ENCODE measurements at regions not wholly inside any gene's neighbourhood (a gene's known extent, or its start where the extent isn't known, plus 50 kb on each side); places are given as distances from the start of the nearest gene placed in this dataset.

DNA sequence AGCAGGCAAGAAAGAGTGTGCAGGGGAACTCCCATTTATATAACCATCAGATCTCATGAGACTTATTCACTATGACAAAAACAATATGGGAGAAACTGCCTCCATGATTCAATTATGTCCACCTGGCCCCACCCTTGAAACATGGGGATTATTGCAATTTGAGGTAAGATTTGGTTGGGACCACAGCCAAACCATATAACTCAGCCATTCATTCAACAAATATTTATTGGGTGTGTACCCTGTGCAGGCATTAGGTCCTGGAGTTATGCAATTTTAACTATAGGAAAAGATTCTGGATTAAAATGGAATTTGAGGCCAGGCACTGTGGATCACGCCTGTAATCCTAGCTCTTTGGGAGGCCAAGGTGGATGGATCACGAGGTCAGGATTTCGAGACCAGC, 124.2 kb upstream of the GAS1 start:
- H3K9me3 ChIP-seq, result no peaks in the 10 kb centered on the region
- WGBS, 3 donors, result 61 to 86% (median 66%) methylated on average over 3 of the region's 3 CpGs
- no peak overlapping the region for H3K27ac ChIP-seq
- no peaks in the 10 kb centered on the region for H3K36me3 ChIP-seq (ENCODE audit: insufficient read depth in 1 of 2, low read depth in 1 of 2)
- ATAC-seq (no peak), DNase-seq (no peak)
- H3K27me3 ChIP-seq (ENCODE audit: insufficient read depth in 3 of 3, low read length in 2 of 3), result no peaks in the 10 kb centered on the region
- TF ChIP-seq, protein P1, sequence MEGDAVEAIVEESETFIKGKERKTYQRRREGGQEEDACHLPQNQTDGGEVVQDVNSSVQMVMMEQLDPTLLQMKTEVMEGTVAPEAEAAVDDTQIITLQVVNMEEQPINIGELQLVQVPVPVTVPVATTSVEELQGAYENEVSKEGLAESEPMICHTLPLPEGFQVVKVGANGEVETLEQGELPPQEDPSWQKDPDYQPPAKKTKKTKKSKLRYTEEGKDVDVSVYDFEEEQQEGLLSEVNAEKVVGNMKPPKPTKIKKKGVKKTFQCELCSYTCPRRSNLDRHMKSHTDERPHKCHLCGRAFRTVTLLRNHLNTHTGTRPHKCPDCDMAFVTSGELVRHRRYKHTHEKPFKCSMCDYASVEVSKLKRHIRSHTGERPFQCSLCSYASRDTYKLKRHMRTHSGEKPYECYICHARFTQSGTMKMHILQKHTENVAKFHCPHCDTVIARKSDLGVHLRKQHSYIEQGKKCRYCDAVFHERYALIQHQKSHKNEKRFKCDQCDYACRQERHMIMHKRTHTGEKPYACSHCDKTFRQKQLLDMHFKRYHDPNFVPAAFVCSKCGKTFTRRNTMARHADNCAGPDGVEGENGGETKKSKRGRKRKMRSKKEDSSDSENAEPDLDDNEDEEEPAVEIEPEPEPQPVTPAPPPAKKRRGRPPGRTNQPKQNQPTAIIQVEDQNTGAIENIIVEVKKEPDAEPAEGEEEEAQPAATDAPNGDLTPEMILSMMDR (IDR thresholded peaks at IDR 0.05), result no peak
- H3K4me1 ChIP-seq, result peaks cover 18% of the 10 kb centered on the region
- no peak overlapping the region for H3K4me3 ChIP-seq
- intact Hi-C loops (cut with DNase I), result no loop called here

DNA sequence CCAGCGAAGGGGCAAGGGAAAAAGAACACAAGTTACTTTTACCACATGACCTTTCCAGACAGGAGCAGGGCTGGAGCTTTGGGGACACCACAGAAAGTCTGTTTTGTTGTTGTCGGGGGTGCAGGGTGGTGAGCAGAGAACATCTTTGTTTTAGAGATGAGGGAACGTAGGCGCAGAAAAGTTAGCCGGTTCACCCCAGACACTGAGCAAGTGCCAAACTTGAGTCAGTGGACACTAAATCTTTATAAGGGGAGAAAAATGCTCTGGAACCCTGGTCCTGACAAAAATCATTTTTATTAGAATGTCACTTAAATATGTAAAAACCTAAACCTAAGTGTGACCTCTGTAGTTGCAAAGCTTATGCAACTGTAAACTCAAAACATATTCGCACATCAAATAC, 126.4 kb upstream of the GAS1 start:
- Histone ChIP-seq H3K9me3 (no peaks in the 10 kb centered on the region), H3K4me1 (peaks cover 18% of the 10 kb centered on the region), H3K27ac (no peak overlapping the region), H3K36me3 (ENCODE audit: insufficient read depth in 1 of 2, low read depth in 1 of 2) (no peaks in the 10 kb centered on the region), H3K4me3 (no peak overlapping the region), H3K27me3 (ENCODE audit: insufficient read depth in 3 of 3, low read length in 2 of 3) (no peaks in the 10 kb centered on the region)
- no peak for ATAC-seq
- 86 to 99% (median 98%) methylated on average over 6 of the region's 6 CpGs for WGBS, 3 donors
- DNase-seq, result no peak
- intact Hi-C loops (cut with DNase I), result no loop called here
- TF ChIP-seq, protein P1 (IDR thresholded peaks at IDR 0.05), result no peak

- TF ChIP-seq, protein P1 (IDR thresholded peaks at IDR 0.05), result no peak
- 91 to 97% (median 95%) methylated on average over 3 of the region's 3 CpGs for WGBS, 3 donors
- Histone ChIP-seq H3K9me3 (no peaks in the 10 kb centered on the region), H3K4me3 (no peak overlapping the region), H3K27me3 (ENCODE audit: insufficient read depth in 3 of 3, low read length in 2 of 3) (no peaks in the 10 kb centered on the region), H3K4me1 (peaks cover 10% of the 10 kb centered on the region), H3K27ac (no peak overlapping the region), H3K36me3 (ENCODE audit: insufficient read depth in 1 of 2, low read depth in 1 of 2) (no peaks in the 10 kb centered on the region)
- no peak for DNase-seq
- intact Hi-C loops (cut with DNase I), result no loop called here
- ATAC-seq, result no peak
These were observed 128.2 kb upstream of the GAS1 start for GRCh38 chr9:87075537-87075936.

GRCh38 chr9:87076825-87077224, 129.5 kb upstream of the GAS1 start:
- DNase-seq, result no peak
- H3K4me3 ChIP-seq, result no peak overlapping the region
- TF ChIP-seq, protein P1 (IDR thresholded peaks at IDR 0.05), result no peak

GRCh38 chr9:87077986-87078385, 130.7 kb upstream of the GAS1 start:
- H3K4me3 ChIP-seq, result no peak overlapping the region
- no peaks in the 10 kb centered on the region for H3K36me3 ChIP-seq (ENCODE audit: insufficient read depth in 1 of 2, low read depth in 1 of 2)
- H3K27ac ChIP-seq, result no peak overlapping the region
- H3K4me1 ChIP-seq, result peaks cover 5% of the 10 kb centered on the region
- TF ChIP-seq, protein P1 (IDR thresholded peaks at IDR 0.05), result no peak
- H3K27me3 ChIP-seq (ENCODE audit: insufficient read depth in 3 of 3, low read length in 2 of 3), result no peaks in the 10 kb centered on the region
- intact Hi-C loops (cut with DNase I), result no loop called here
- WGBS, 3 donors, result 90 to 98% (median 92%) methylated on average over 3 of the region's 3 CpGs
- no peak for DNase-seq
- ATAC-seq, result no peak
- no peaks in the 10 kb centered on the region for H3K9me3 ChIP-seq

More at GRCh38 chr9:87076825-87077224, 129.5 kb upstream of the GAS1 start:
- Histone ChIP-seq H3K27ac (no peak overlapping the region), H3K27me3 (ENCODE audit: insufficient read depth in 3 of 3, low read length in 2 of 3) (no peaks in the 10 kb centered on the region), H3K36me3 (ENCODE audit: insufficient read depth in 1 of 2, low read depth in 1 of 2) (no peaks in the 10 kb centered on the region), H3K9me3 (no peaks in the 10 kb centered on the region), H3K4me1 (peaks cover 5% of the 10 kb centered on the region)
- WGBS, 3 donors, result 29 to 37% (median 31%) methylated on average over 2 of the region's 2 CpGs
- intact Hi-C loops (cut with DNase I), result no loop called here
- peak; percentile 78 to 96 (median 85) for ATAC-seq

All from psoas muscle (tissue), 7 donors.